C1 segment of cervical spinal cord (tissue), 14 donors: ENCODE measurements at regions not wholly inside any gene's neighbourhood (a gene's known extent, or its start where the extent isn't known, plus 50 kb on each side); places are given as distances from the start of the nearest gene placed in this dataset.
"Not testable (repeated sequence)": the region's sequence is repeated elsewhere in the genome, so short reads cannot be mapped to it uniquely, and the experiment has no call there.

ENCODE experiments used
- DNase-seq, 14 donors: peaks; one replicate each; lab custom pipeline; 2025; lab: John Stamatoyannopoulos, UW

- DNase-seq: no peak
Measured at GRCh38 chr7:73918926-73919693, 58.2 kb downstream of the TMEM270 start.

GRCh38 chr7:73919694-73920375 lies 58.9 kb downstream of the TMEM270 start:
- DNase-seq: no peak

GRCh38 chr7:73920406-73921134 lies 59.6 kb downstream of the TMEM270 start:
- DNase-seq: no peak

GRCh38 chr7:73921623-73922528 lies 60.9 kb downstream of the TMEM270 start:
- DNase-seq: peak in 1 of 14 donors; percentile 7

GRCh38 chr7:73928644-73929043 lies 67.7 kb downstream of the TMEM270 start:
- DNase-seq: not testable (repeated sequence)

- no peak for DNase-seq
Measured at GRCh38 chr7:73931502-73931901, 70.5 kb downstream of the TMEM270 start.

GRCh38 chr7:73932364-73932763 lies 71.4 kb downstream of the TMEM270 start:
- DNase-seq: no peak

GRCh38 chr7:73933091-73933490 lies 72.1 kb downstream of the TMEM270 start:
- DNase-seq: no peak

- DNase-seq: no peak
Measured at GRCh38 chr7:73936967-73937366, 76.0 kb downstream of the TMEM270 start.

GRCh38 chr7:73937650-73938049 lies 76.7 kb downstream of the TMEM270 start:
- not testable (repeated sequence) for DNase-seq

- no peak for DNase-seq
Measured at GRCh38 chr7:73939528-73939927, 78.6 kb downstream of the TMEM270 start.

GRCh38 chr7:73940701-73941238 lies 79.8 kb downstream of the TMEM270 start:
- DNase-seq: no peak

- no peak for DNase-seq
Measured at GRCh38 chr7:73941836-73942551, 81.0 kb downstream of the TMEM270 start.

- DNase-seq: no peak
Measured at GRCh38 chr7:73945022-73945421, 83.0 kb upstream of the ELN start.

GRCh38 chr7:73948287-73948686 lies 79.7 kb upstream of the ELN start:
- DNase-seq: no peak

- DNase-seq: no peak
Measured at GRCh38 chr7:73952266-73952665, 75.7 kb upstream of the ELN start.

GRCh38 chr7:73954181-73954580 lies 73.8 kb upstream of the ELN start:
- peak in 4 of 14 donors; percentile 27 to 65 (median 47) for DNase-seq

GRCh38 chr7:73954861-73955260 lies 73.1 kb upstream of the ELN start:
- DNase-seq: no peak

GRCh38 chr7:73960548-73960947 lies 67.4 kb upstream of the ELN start:
- DNase-seq: no peak

GRCh38 chr7:73961991-73962390 lies 66.0 kb upstream of the ELN start:
- not testable (repeated sequence) for DNase-seq
